GM12865 (cell line): ENCODE measurements at regions not wholly inside any gene's neighbourhood (a gene's known extent, or its start where the extent isn't known, plus 50 kb on each side); places are given as distances from the start of the nearest gene placed in this dataset.

Experiments used
- DNase-seq: peaks from one replicate; pipeline ENCODE4 v3.0.0; 2010; ENCODE audit warnings: low read depth
- H3K4me3 ChIP-seq: 2 replicates; pipeline ENCODE4 v1.5.1; 2011; ENCODE audit warnings: mild to moderate bottlenecking, low read depth, low read length, control low read depth
- CTCF ChIP-seq: IDR thresholded peaks from 2 replicates; pipeline ENCODE4 v1.5.1; 2011; ENCODE audit warnings: low read length, control low read depth, low read depth, inconsistent platforms; ENCODE audit not compliant: insufficient read depth; ENCODE audit errors: missing control alignments

GRCh38 chr5:4909086-4909485 lies 231.0 kb upstream of the ADAMTS16 start:
- TF ChIP-seq CTCF = no peak
- no peak overlapping the region for H3K4me3 ChIP-seq
- no peak for DNase-seq

GRCh38 chr5:4911646-4912403 lies 228.3 kb upstream of the ADAMTS16 start:
- no peak for TF ChIP-seq CTCF
- DNase-seq = no peak
- H3K4me3 ChIP-seq = no peak overlapping the region

- DNase-seq = no peak
- no peak for TF ChIP-seq CTCF
- no peak overlapping the region for H3K4me3 ChIP-seq
These were observed 218.2 kb upstream of the ADAMTS16 start for GRCh38 chr5:4921929-4922328.

GRCh38 chr5:4924577-4924976 lies 215.6 kb upstream of the ADAMTS16 start:
- no peak for DNase-seq
- no peak overlapping the region for H3K4me3 ChIP-seq
- TF ChIP-seq CTCF = no peak

- no peak for DNase-seq
- no peak for TF ChIP-seq CTCF
- H3K4me3 ChIP-seq = no peak overlapping the region
These were observed 213.0 kb upstream of the ADAMTS16 start for GRCh38 chr5:4927097-4927496.

- no peak for DNase-seq
- TF ChIP-seq CTCF = no peak
- no peak overlapping the region for H3K4me3 ChIP-seq
These were observed 211.7 kb upstream of the ADAMTS16 start for GRCh38 chr5:4928409-4928808.

GRCh38 chr5:4929092-4929655 lies 211.0 kb upstream of the ADAMTS16 start:
- no peak for TF ChIP-seq CTCF
- DNase-seq = no peak

More at GRCh38 chr5:4929092-4929655, 211.0 kb upstream of the ADAMTS16 start:
- no peak overlapping the region for H3K4me3 ChIP-seq
